K562 (cell line): ENCODE measurements at regions not wholly inside any gene's neighbourhood (a gene's known extent, or its start where the extent isn't known, plus 50 kb on each side); places are given as distances from the start of the nearest gene placed in this dataset.

Experiments
- BHLHE40 ChIP-seq: IDR thresholded peaks from 2 replicates; pipeline ENCODE4 v1.6.1; 2011; ENCODE audit warnings: low read length, improper control_type of control experiment
- GTF2A2 ChIP-seq: IDR thresholded peaks from 2 replicates; pipeline ENCODE4 v1.6.1; 2016; ENCODE audit warnings: mild to moderate bottlenecking, missing genetic modification characterization, missing compliant biosample characterization
- HDGF ChIP-seq: fragments of 450-650 bp; IDR thresholded peaks from 2 replicates; pipeline ENCODE4 v1.6.1; 2016
- JUND ChIP-seq, 2 experiments: IDR thresholded peaks; 2 replicates in 1 of 2; 3 replicates in 1 of 2; pipeline ENCODE4 v1.6.1; 2011; ENCODE audit warnings: borderline replicate concordance in 2 of 2, low read depth in 2 of 2, low read length in 2 of 2, improper control_type of control experiment in 1 of 2, missing biosample characterization in 1 of 2, missing genetic modification characterization in 1 of 2, missing genetic modification reagents in 1 of 2
- MECOM ChIP-seq: fragments of 250-450 bp; sonication (Bioruptor Pico); IDR thresholded peaks from 2 replicates; pipeline ENCODE4 v1.8.0; 2022; ENCODE audit warnings: inconsistent platforms
- MEIS2 ChIP-seq: fragments of 450-650 bp; IDR thresholded peaks from 2 replicates; pipeline ENCODE4 v1.6.1; 2014; ENCODE audit warnings: mild to moderate bottlenecking; ENCODE audit not compliant: partially characterized antibody
- NFIC ChIP-seq: fragments of 450-650 bp; IDR thresholded peaks from 2 replicates; pipeline ENCODE4 v1.6.1; 2017; ENCODE audit warnings: mild to moderate bottlenecking, inconsistent platforms
- NR2C1 ChIP-seq, 2 experiments: fragments of 450-650 bp; IDR thresholded peaks; 2 replicates each; pipeline ENCODE4 v1.6.1; 2017; ENCODE audit warnings: mild to moderate bottlenecking in 2 of 2, antibody characterized with exemption in 1 of 2, inconsistent platforms in 1 of 2, missing compliant biosample characterization in 1 of 2, missing genetic modification characterization in 1 of 2
- PTTG1 ChIP-seq: fragments of 450-650 bp; IDR thresholded peaks from 2 replicates; pipeline ENCODE4 v1.6.1; 2016; ENCODE audit warnings: low read depth, mild to moderate bottlenecking, missing genetic modification characterization, missing compliant biosample characterization
- RBBP5 ChIP-seq: fragments of 200-600 bp; sonication (generic); IDR thresholded peaks from 2 replicates; pipeline ENCODE4 v1.6.1; 2012; ENCODE audit warnings: borderline replicate concordance, mild to moderate bottlenecking, low read length, control low read depth, inconsistent platforms; ENCODE audit not compliant: insufficient read depth, poor library complexity, severe bottlenecking
- RCOR1 ChIP-seq, 2 experiments: IDR thresholded peaks; 2 replicates each; pipeline ENCODE4 v1.6.1; 2012; ENCODE audit warnings: low read depth in 2 of 2, low read length in 2 of 2, borderline replicate concordance in 1 of 2, improper control_type of control experiment in 1 of 2
- SMC3 ChIP-seq: conservative IDR thresholded peaks from 2 replicates; pipeline ENCODE4 v1.6.1; 2011; ENCODE audit warnings: low read depth, low read length, improper control_type of control experiment; ENCODE audit not compliant: insufficient read depth
- SRSF3 ChIP-seq: fragments of 200-400 bp; formaldehyde crosslinking; IDR thresholded peaks from 2 replicates; pipeline ENCODE4 v1.6.1; 2016; ENCODE audit warnings: mild to moderate bottlenecking, low read length, moderate library complexity; ENCODE audit not compliant: insufficient read depth
- ZNF253 ChIP-seq: fragments of 250-450 bp; sonication (Bioruptor Pico); conservative IDR thresholded peaks from 2 replicates; pipeline ENCODE4 v1.6.1; 2021; ENCODE audit warnings: mild to moderate bottlenecking
- ZNF695 ChIP-seq: fragments of 450-650 bp; formaldehyde crosslinking; IDR thresholded peaks from 2 replicates; pipeline ENCODE4 v1.4.0; 2020; ENCODE audit warnings: mild to moderate bottlenecking, moderate library complexity
- TF ChIP-seq, protein P1 (sequence below): sonication (generic); IDR thresholded peaks from 2 replicates; pipeline ENCODE4 v1.6.1; 2016
- TF ChIP-seq, protein P2 (sequence below), 2 experiments: fragments of 450-650 bp; formaldehyde crosslinking in 1 of 2; IDR thresholded peaks; 2 replicates each; pipeline versions ENCODE4 v1.4.0 to v1.6.1; 2014 to 2020; ENCODE audit warnings: mild to moderate bottlenecking in 2 of 2, borderline replicate concordance in 1 of 2, low read depth in 1 of 2
- TF ChIP-seq, protein P3 (sequence below): fragments of 250-450 bp; sonication (Bioruptor Pico); IDR thresholded peaks from 2 replicates; pipeline ENCODE4 v1.8.0; 2021; ENCODE audit warnings: moderate library complexity, mild to moderate bottlenecking, inconsistent platforms

DNA sequence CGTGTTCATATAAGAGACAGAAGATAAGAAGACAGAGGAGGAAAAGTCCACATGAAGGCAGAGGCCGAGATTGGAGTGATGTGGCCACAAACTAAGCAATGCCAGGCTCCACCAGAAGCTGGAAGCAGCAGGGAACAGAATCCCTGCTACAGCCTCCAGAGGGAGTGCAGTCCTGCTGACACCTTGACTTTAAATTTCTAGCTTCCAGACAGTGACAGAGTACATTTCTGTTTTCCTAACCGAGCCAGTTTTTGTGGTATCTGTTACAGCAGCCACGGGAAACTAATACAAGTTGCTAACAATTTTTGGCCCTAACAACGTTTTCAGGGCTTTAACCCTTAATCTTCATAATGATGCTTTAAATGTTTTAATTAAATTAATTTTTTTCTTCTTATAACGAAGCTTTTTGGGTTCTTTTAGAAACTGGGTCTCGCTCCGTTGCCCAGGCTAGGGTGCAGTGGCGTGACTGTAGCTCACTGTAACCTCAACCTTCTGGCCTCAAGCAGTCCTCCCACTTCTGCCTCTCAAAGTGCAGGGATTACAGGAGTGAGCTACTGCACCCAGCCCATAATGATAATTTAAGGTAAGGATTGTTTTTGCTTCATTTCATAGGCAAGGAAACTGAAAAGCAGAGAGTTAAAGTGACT, 202.3 kb upstream of the PROK2 start (continued):
- TF ChIP-seq SMC3: 0 out of 2 replicates have a peak, but pooled peaks have one; percentile 23
- TF ChIP-seq RCOR1 (IDR thresholded peaks at IDR 0.05; ENCODE audit: borderline replicate concordance in 1 of 2, low read depth in 2 of 2, low read length in 2 of 2): no peak; a peak in 1 of 4 replicates
- TF ChIP-seq GTF2A2 (tag): no peak
- TF ChIP-seq, protein P1, sequence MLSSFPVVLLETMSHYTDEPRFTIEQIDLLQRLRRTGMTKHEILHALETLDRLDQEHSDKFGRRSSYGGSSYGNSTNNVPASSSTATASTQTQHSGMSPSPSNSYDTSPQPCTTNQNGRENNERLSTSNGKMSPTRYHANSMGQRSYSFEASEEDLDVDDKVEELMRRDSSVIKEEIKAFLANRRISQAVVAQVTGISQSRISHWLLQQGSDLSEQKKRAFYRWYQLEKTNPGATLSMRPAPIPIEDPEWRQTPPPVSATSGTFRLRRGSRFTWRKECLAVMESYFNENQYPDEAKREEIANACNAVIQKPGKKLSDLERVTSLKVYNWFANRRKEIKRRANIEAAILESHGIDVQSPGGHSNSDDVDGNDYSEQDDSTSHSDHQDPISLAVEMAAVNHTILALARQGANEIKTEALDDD: no peak
- no peak for TF ChIP-seq NR2C1 (IDR thresholded peaks at IDR 0.05)
- no peak for TF ChIP-seq NR2C1 (tag; IDR thresholded peaks at IDR 0.05)
- no peak for TF ChIP-seq MECOM (CRISPR knock-in tag)
- no peak for TF ChIP-seq JUND (IDR thresholded peaks at IDR 0.05; ENCODE audit: borderline replicate concordance, low read depth, low read length)
- no peak for TF ChIP-seq JUND (tag; IDR thresholded peaks at IDR 0.05; ENCODE audit: borderline replicate concordance, low read depth, low read length)
- TF ChIP-seq HDGF: no peak
- TF ChIP-seq RBBP5: no peak
- peak; percentile 61 for TF ChIP-seq MEIS2
- TF ChIP-seq, protein P2, sequence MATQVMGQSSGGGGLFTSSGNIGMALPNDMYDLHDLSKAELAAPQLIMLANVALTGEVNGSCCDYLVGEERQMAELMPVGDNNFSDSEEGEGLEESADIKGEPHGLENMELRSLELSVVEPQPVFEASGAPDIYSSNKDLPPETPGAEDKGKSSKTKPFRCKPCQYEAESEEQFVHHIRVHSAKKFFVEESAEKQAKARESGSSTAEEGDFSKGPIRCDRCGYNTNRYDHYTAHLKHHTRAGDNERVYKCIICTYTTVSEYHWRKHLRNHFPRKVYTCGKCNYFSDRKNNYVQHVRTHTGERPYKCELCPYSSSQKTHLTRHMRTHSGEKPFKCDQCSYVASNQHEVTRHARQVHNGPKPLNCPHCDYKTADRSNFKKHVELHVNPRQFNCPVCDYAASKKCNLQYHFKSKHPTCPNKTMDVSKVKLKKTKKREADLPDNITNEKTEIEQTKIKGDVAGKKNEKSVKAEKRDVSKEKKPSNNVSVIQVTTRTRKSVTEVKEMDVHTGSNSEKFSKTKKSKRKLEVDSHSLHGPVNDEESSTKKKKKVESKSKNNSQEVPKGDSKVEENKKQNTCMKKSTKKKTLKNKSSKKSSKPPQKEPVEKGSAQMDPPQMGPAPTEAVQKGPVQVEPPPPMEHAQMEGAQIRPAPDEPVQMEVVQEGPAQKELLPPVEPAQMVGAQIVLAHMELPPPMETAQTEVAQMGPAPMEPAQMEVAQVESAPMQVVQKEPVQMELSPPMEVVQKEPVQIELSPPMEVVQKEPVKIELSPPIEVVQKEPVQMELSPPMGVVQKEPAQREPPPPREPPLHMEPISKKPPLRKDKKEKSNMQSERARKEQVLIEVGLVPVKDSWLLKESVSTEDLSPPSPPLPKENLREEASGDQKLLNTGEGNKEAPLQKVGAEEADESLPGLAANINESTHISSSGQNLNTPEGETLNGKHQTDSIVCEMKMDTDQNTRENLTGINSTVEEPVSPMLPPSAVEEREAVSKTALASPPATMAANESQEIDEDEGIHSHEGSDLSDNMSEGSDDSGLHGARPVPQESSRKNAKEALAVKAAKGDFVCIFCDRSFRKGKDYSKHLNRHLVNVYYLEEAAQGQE (IDR thresholded peaks at IDR 0.05; ENCODE audit: borderline replicate concordance): peak; percentile 39; the same call in 1 of the 2 replicates
- TF ChIP-seq, protein P2 (CRISPR knock-in tag; IDR thresholded peaks at IDR 0.05; ENCODE audit: low read depth): no peak
- no peak for TF ChIP-seq PTTG1 (tag)
- no peak for TF ChIP-seq ZNF253 (CRISPR knock-in tag)
- no peak for TF ChIP-seq BHLHE40
- no peak for TF ChIP-seq NFIC
- no peak for TF ChIP-seq ZNF695 (CRISPR knock-in tag)
- no peak for TF ChIP-seq SRSF3
- TF ChIP-seq, protein P3, sequence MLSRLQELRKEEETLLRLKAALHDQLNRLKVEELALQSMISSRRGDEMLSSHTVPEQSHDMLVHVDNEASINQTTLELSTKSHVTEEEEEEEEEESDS (CRISPR knock-in tag): no peak
